ENCODE measurements at regions not wholly inside any gene's neighbourhood (a gene's known extent, or its start where the extent isn't known, plus 50 kb on each side); places are given as distances from the start of the nearest gene placed in this dataset.

DNA sequence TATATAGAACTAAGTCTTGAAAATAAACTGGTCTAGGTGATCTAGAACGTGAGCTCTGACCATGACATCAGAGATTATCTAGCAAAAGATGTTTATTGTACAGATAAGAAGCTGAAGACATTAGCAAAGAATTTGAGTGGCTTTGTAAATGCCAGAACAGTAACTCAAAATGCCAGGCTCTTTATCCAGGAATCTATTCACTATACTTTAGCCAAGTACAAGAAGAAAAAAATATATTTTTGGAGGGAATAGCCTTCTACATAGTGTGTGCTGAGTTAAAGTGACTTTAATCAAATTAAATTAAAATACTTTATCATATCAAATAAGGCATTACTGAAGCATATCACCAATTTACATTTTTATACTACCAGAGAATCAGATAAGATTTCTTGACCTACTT, 132.6 kb upstream of the ITGA1 start:
- TF ChIP-seq CTCF (IDR thresholded peaks at IDR 0.05) (no peak), POLR2AphosphoS5 (IDR thresholded peaks at IDR 0.05) (no peak)
